ENCODE measurements at regions not wholly inside any gene's neighbourhood (a gene's known extent, or its start where the extent isn't known, plus 50 kb on each side); places are given as distances from the start of the nearest gene placed in this dataset.

- WGBS, 3 donors = 67 to 80% (median 77%) methylated on average over 1 of the region's 1 CpG
- no peak overlapping the region for H3K27ac ChIP-seq (ENCODE audit: low read depth, low read length)
These were observed 66.4 kb upstream of the PKDCC start for GRCh38 chr2:41981417-41981816.

GRCh38 chr2:41985573-41986095 lies 62.2 kb upstream of the PKDCC start:
- WGBS, 3 donors = 81 to 91% (median 89%) methylated on average over 5 of the region's 5 CpGs
- no peak overlapping the region for H3K27ac ChIP-seq (ENCODE audit: low read depth, low read length)

GRCh38 chr2:41989501-41990180 lies 58.2 kb upstream of the PKDCC start:
- H3K27ac ChIP-seq (ENCODE audit: low read depth, low read length) = no peak overlapping the region
- WGBS, 3 donors = 78 to 87% (median 85%) methylated on average over 3 of the region's 3 CpGs

DNA sequence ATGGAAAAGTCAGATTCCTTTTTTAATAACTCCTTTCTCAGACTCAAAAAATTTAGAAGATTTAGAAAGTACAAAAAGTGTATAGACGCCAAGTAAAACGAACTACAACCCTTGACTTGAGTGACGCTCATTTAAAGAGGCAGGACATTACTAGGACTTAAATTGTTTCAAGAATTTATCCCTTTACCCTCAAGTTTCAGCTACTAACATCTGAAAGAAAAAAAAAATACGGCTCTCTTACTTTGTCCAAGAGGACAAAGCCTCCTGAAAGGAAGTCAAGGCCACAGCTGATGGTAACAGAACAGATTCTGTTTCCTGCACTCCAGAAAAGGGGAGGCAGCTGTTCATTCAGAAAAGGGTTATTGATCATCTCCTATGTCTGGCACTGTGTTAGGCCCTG lies 57.6 kb upstream of the PKDCC start:
- WGBS, 3 donors = 43 to 67% (median 49%) methylated on average over 4 of the region's 4 CpGs
- H3K27ac ChIP-seq (ENCODE audit: low read depth, low read length) = no peak overlapping the region

GRCh38 chr2:41990688-41991087 lies 57.1 kb upstream of the PKDCC start:
- no peak overlapping the region for H3K27ac ChIP-seq (ENCODE audit: low read depth, low read length)
- WGBS, 3 donors = 62 to 71% (median 71%) methylated on average over 4 of the region's 4 CpGs

GRCh38 chr2:41992056-41992642 lies 55.7 kb upstream of the PKDCC start:
- WGBS, 3 donors = 88 to 95% (median 94%) methylated on average over 1 of the region's 1 CpG
- H3K27ac ChIP-seq (ENCODE audit: low read depth, low read length) = no peak overlapping the region

- H3K27ac ChIP-seq (ENCODE audit: low read depth, low read length) = no peak overlapping the region
- 77 to 87% (median 84%) methylated on average over 12 of the region's 12 CpGs for WGBS, 3 donors
These were observed 55.0 kb upstream of the PKDCC start for GRCh38 chr2:41992671-41993434.

DNA sequence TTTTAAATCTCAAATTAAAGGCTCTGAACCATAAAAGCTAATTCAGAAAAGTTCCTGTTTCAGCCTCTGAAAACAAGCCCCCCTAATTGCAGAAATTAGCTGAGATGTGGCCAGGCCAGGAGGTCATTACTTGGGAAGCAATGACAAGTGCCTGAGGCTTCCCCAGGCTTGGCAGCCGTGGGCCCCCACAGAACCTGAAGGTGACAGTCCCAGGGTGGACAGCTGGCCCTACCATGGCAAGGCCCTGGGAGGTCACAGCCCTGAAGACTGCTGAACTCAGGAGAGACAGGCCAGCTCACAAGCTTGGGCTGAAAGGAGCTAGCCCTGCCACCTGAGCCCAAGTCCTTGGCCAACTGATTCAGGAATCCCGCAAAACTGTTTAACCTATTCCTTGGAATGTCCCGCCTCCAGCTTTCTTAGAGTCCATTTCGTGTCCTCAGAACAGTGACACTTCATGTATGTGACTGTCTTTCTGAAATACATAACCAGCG lies 54.3 kb upstream of the PKDCC start:
- WGBS, 3 donors = 79 to 93% (median 88%) methylated on average over 5 of the region's 5 CpGs
- H3K27ac ChIP-seq (ENCODE audit: low read depth, low read length) = no peak overlapping the region

DNA sequence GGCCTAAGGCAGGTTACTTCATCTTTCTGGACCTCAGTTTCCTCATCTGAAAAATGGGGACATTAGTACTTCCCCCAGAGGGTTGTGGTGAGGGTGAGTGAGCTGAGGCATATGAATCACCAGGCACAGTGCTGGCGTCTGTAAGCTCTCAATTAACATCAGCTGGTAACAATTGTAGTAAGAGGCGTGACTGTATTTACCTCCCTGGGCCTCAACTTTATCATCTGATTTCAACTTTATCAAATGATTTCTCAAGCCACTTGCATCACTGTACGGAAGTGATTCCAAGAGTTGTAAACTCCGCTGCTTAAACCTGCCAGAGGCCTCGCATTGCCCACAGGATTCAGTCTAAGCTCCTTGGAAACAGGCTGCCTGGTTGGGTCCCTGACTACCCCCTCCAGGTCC lies 53.6 kb upstream of the PKDCC start:
- WGBS, 3 donors = 64 to 87% (median 83%) methylated on average over 5 of the region's 5 CpGs
- no peak overlapping the region for H3K27ac ChIP-seq (ENCODE audit: low read depth, low read length)

DNA sequence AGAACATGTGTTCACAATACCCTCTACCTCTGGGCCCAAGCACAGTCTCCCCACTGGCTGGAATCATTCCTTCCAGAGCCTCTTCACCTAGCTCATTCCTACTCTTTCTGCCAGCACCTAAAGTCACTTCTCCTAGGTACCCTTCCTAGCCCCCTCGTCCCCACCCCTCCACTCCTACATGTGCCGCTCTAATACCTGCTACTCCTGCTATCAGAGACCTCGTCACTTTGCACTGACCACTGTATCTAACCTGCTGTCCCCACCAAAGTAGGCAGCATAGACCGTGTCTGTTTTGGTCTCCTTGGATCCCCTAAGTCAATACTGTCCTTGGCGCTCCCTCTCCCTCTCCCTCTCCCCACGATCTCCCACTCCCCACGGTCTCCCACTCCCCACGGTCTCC lies 53.2 kb upstream of the PKDCC start:
- no peak overlapping the region for H3K27ac ChIP-seq (ENCODE audit: low read depth, low read length)
- WGBS, 3 donors = 89 to 97% (median 95%) methylated on average over 8 of the region's 8 CpGs

DNA sequence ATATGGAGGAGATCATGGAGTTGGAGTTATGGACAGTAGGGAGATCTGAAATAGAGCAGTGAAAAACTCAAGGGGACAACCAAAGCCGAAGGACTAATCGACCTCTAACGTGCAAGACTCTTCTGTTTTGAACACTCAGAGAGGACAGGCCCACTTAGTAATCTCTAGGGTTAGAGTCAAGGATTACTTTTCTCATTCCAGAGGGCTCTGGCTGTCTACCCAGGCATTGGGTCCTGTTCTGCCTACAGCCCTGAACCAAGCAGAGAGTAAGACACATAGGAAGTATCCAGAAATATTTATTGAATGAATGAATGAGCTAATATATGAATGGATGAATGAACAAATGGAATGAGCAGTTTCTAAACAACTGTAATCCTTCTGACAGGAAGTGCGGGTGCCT lies 50.3 kb upstream of the PKDCC start:
- 83 to 94% (median 92%) methylated on average over 4 of the region's 4 CpGs for WGBS, 3 donors

More for the DNA sequence above, 50.3 kb upstream of the PKDCC start:
- no peak overlapping the region for H3K27ac ChIP-seq (ENCODE audit: low read depth, low read length)

All from adipose tissue (tissue), 3 donors.